ENCODE measurements at regions not wholly inside any gene's neighbourhood (a gene's known extent, or its start where the extent isn't known, plus 50 kb on each side); places are given as distances from the start of the nearest gene placed in this dataset.
A peak's percentile ranks its signal among the peaks of the same experiment; 100 is the strongest.

DNA sequence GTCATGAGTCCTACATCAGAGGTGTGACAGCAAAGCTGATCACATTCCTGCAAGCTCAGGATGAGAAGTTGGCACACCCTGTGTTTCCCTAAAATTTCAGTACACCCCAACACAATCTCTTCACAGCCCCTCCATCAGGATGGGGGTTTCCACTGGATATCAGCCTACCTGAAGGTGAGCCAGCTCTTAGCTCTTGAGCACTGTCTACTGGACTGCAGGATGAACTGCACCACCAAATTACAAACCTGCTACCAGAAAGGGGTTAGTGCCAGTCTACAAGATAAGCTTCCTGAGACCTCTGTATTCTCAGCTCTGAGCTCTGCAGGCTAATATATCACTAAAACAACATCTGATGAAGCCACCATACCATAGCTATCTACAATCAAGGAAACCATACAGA, 1616.2 kb upstream of the SPRY2 start:
- Histone ChIP-seq H3K36me3 (no peaks in the 10 kb centered on the region), H3K27me3 (replicated peaks; ENCODE audit: insufficient read depth) (no peaks in the 10 kb centered on the region), H3K27ac (no peak overlapping the region), H3K9me3 (no peaks in the 10 kb centered on the region), H3K4me1 (replicated peaks) (no peaks in the 10 kb centered on the region), H3K4me3 (no peak overlapping the region)
- no peak for DNase-seq (ENCODE audit: low spot score)
- TF ChIP-seq POLR2A (IDR thresholded peaks at IDR 0.05) (no peak), POLR2AphosphoS5 (IDR thresholded peaks at IDR 0.05) (no peak)
- TF ChIP-seq, protein P1, sequence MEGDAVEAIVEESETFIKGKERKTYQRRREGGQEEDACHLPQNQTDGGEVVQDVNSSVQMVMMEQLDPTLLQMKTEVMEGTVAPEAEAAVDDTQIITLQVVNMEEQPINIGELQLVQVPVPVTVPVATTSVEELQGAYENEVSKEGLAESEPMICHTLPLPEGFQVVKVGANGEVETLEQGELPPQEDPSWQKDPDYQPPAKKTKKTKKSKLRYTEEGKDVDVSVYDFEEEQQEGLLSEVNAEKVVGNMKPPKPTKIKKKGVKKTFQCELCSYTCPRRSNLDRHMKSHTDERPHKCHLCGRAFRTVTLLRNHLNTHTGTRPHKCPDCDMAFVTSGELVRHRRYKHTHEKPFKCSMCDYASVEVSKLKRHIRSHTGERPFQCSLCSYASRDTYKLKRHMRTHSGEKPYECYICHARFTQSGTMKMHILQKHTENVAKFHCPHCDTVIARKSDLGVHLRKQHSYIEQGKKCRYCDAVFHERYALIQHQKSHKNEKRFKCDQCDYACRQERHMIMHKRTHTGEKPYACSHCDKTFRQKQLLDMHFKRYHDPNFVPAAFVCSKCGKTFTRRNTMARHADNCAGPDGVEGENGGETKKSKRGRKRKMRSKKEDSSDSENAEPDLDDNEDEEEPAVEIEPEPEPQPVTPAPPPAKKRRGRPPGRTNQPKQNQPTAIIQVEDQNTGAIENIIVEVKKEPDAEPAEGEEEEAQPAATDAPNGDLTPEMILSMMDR (IDR thresholded peaks at IDR 0.05): no peak
- intact Hi-C loops (cut with DNase I): no loop called here

DNA sequence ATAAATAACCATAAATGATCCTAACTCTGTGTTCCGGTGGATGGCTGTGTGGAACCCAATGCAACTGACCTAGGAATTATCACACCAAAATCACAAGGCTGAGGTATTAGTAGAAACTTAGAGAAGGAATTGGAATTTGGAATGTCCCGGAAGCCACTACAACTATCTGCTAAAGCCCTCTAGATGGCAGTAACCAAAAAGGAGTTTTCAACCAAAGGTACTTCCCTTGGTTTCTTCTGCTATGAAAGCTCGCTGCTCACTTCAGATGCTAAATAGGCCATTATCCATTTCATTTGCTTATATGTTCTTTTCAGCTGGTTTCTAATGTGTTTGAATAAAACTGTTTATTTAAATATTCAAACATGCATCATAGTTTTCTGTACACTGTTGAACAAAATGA, 1589.1 kb upstream of the SPRY2 start:
- 20% methylated on average over 3 of the region's 3 CpGs for WGBS
- H3K4me1 ChIP-seq (replicated peaks): no peaks in the 10 kb centered on the region
- H3K4me3 ChIP-seq: no peak overlapping the region
- no peak for TF ChIP-seq POLR2A (IDR thresholded peaks at IDR 0.05)
- TF ChIP-seq, protein P1 (IDR thresholded peaks at IDR 0.05): peak in 1 of 4 experiments; percentile 23
- DNase-seq (ENCODE audit: low spot score): no peak
- H3K27ac ChIP-seq: no peak overlapping the region
- intact Hi-C loops (cut with DNase I): no loop called here
- no peaks in the 10 kb centered on the region for H3K36me3 ChIP-seq
- no peaks in the 10 kb centered on the region for H3K27me3 ChIP-seq (replicated peaks; ENCODE audit: insufficient read depth)
- no peaks in the 10 kb centered on the region for H3K9me3 ChIP-seq

DNA sequence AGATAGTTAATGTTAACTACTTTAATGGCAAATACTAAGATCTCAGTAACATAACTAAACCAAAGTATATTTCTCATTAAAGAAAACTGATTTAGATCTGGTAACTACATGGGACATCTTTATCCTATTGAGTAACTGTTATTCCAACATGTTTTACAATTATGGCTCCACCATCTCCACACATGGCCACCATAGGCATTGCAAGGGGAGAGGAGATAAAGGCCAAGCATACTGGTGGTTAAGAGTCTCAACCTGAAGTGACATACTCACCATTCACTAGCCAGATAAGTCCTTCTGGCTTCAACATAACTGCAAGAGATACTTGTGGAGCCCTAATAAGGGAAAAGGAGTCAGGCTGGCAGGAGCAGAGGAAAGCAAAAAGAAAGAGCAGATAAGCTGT, 1586.4 kb upstream of the SPRY2 start:
- Histone ChIP-seq H3K27ac (no peak overlapping the region), H3K4me1 (replicated peaks) (no peaks in the 10 kb centered on the region), H3K9me3 (no peaks in the 10 kb centered on the region), H3K36me3 (no peaks in the 10 kb centered on the region), H3K27me3 (replicated peaks; ENCODE audit: insufficient read depth) (no peaks in the 10 kb centered on the region), H3K4me3 (no peak overlapping the region)
- intact Hi-C loops (cut with DNase I): no loop called here
- no peak for DNase-seq (ENCODE audit: low spot score)
- TF ChIP-seq POLR2A (IDR thresholded peaks at IDR 0.05) (no peak), POLR2AphosphoS5 (IDR thresholded peaks at IDR 0.05) (no peak)
- TF ChIP-seq, protein P1 (IDR thresholded peaks at IDR 0.05): no peak

DNA sequence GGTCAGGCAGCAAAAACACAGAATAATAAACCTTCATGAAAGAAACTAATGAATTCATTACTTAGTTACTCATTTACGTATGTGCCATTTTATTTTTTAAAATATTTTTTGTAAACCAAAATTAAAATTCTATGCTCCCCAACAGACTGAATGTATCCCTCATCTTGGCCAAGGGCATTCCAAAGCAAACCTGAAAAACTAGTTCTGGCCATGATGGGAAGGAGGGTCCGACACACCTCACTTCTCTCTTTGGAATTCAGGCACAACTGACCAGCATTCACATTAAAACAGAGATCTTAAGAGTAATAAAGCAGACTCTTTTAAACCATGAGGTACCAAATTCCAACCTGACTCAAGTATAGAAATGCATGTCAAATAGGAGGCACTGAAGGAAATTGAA, 1576.9 kb upstream of the SPRY2 start:
- H3K36me3 ChIP-seq: no peaks in the 10 kb centered on the region
- no peak overlapping the region for H3K27ac ChIP-seq
- TF ChIP-seq POLR2A (IDR thresholded peaks at IDR 0.05): no peak
- no peak for TF ChIP-seq POLR2AphosphoS5 (IDR thresholded peaks at IDR 0.05)
- TF ChIP-seq, protein P1 (IDR thresholded peaks at IDR 0.05): no peak
- H3K4me3 ChIP-seq: no peak overlapping the region
- no peaks in the 10 kb centered on the region for H3K9me3 ChIP-seq
- 80% methylated on average over 2 of the region's 2 CpGs for WGBS
- H3K27me3 ChIP-seq (replicated peaks; ENCODE audit: insufficient read depth): no peaks in the 10 kb centered on the region
- intact Hi-C loops (cut with DNase I): no loop called here
- no peak for DNase-seq (ENCODE audit: low spot score)
- no peaks in the 10 kb centered on the region for H3K4me1 ChIP-seq (replicated peaks)

DNA sequence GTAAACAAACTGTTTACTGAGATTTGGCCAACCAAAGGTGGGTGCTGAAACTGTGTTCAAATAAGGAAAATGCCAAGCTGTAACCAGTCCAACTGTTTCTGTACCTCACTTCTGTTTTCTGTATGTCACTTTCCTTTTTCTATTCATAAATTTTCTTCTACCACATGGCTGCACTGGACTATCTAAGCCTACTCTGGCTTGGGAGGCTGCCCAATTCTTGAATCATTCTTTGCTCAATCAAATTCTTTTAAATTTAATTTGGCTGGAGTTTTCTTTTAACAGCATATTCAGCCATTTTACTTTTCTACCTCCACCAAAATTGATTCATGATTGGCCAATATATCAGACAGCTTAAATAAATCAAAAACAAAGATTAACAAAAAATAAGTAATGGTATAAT, 1575.5 kb upstream of the SPRY2 start:
- H3K27me3 ChIP-seq (replicated peaks; ENCODE audit: insufficient read depth): no peaks in the 10 kb centered on the region
- H3K4me1 ChIP-seq (replicated peaks): no peaks in the 10 kb centered on the region
- no peak overlapping the region for H3K27ac ChIP-seq
- H3K36me3 ChIP-seq: no peaks in the 10 kb centered on the region
- intact Hi-C loops (cut with DNase I): no loop called here
- no peak for DNase-seq (ENCODE audit: low spot score)
- no peak overlapping the region for H3K4me3 ChIP-seq
- TF ChIP-seq POLR2AphosphoS5 (IDR thresholded peaks at IDR 0.05) (no peak), POLR2A (IDR thresholded peaks at IDR 0.05) (no peak)
- TF ChIP-seq, protein P1 (IDR thresholded peaks at IDR 0.05): no peak
- H3K9me3 ChIP-seq: no peaks in the 10 kb centered on the region
